ENCODE measurements at regions not wholly inside any gene's neighbourhood (a gene's known extent, or its start where the extent isn't known, plus 50 kb on each side); places are given as distances from the start of the nearest gene placed in this dataset.

- DNase-seq, result no peak
Measured at GRCh38 chr20:24256307-24256706, 213.1 kb upstream of the SYNDIG1 start.

GRCh38 chr20:24254480-24254879 lies 214.9 kb upstream of the SYNDIG1 start:
- DNase-seq, result no peak

GRCh38 chr20:24253321-24253720 lies 216.1 kb upstream of the SYNDIG1 start:
- no peak for DNase-seq

GRCh38 chr20:24245094-24245493 lies 224.3 kb upstream of the SYNDIG1 start:
- no peak for DNase-seq

- DNase-seq, result no peak
Measured at GRCh38 chr20:24242763-24243162, 226.7 kb upstream of the SYNDIG1 start.

GRCh38 chr20:24241466-24241865 lies 228.0 kb upstream of the SYNDIG1 start:
- no peak for DNase-seq

- no peak for DNase-seq
Measured at GRCh38 chr20:24236963-24237362, 232.5 kb upstream of the SYNDIG1 start.

GRCh38 chr20:24236201-24236600 lies 233.2 kb upstream of the SYNDIG1 start:
- DNase-seq, result no peak

GRCh38 chr20:24235296-24236175 lies 233.9 kb upstream of the SYNDIG1 start:
- no peak for DNase-seq

GRCh38 chr20:24227600-24227999 lies 239.0 kb upstream of the GGTLC1 start:
- DNase-seq, result no peak

GRCh38 chr20:24212494-24212893 lies 223.9 kb upstream of the GGTLC1 start:
- no peak for DNase-seq

- no peak for DNase-seq
Measured at GRCh38 chr20:24211972-24212371, 223.4 kb upstream of the GGTLC1 start.

GRCh38 chr20:24210356-24210755 lies 221.8 kb upstream of the GGTLC1 start:
- no peak for DNase-seq

GRCh38 chr20:24208652-24209051 lies 220.1 kb upstream of the GGTLC1 start:
- no peak for DNase-seq

- DNase-seq, result no peak
Measured at GRCh38 chr20:24207803-24208300, 219.3 kb upstream of the GGTLC1 start.

GRCh38 chr20:24206995-24207394 lies 218.4 kb upstream of the GGTLC1 start:
- no peak for DNase-seq

GRCh38 chr20:24203526-24204183 lies 215.1 kb upstream of the GGTLC1 start:
- no peak for DNase-seq

- no peak for DNase-seq
Measured at GRCh38 chr20:24199501-24199900, 210.9 kb upstream of the GGTLC1 start.

GRCh38 chr20:24194143-24194542 lies 205.6 kb upstream of the GGTLC1 start:
- DNase-seq, result no peak

GRCh38 chr20:24190905-24191304 lies 202.3 kb upstream of the GGTLC1 start:
- DNase-seq, result no peak

- DNase-seq, result no peak
Measured at GRCh38 chr20:24185791-24186190, 197.2 kb upstream of the GGTLC1 start.

- no peak for DNase-seq
Measured at GRCh38 chr20:24181151-24181550, 192.6 kb upstream of the GGTLC1 start.

- DNase-seq, result no peak
Measured at GRCh38 chr20:24169256-24169655, 180.7 kb upstream of the GGTLC1 start.

- no peak for DNase-seq
Measured at GRCh38 chr20:24166412-24166811, 177.8 kb upstream of the GGTLC1 start.
